T47D (cell line): ENCODE measurements at regions not wholly inside any gene's neighbourhood (a gene's known extent, or its start where the extent isn't known, plus 50 kb on each side); places are given as distances from the start of the nearest gene placed in this dataset.
"Not testable (repeated sequence)": the region's sequence is repeated elsewhere in the genome, so short reads cannot be mapped to it uniquely, and the experiment has no call there.

Source experiments
- DNase-seq, 2 experiments: peaks; one replicate each; pipeline versions ENCODE4 v3.0.0 to v3.0.0-alpha.2; 2011 to 2012; ENCODE audit warnings: low read depth in 1 of 2, low spot score in 1 of 2
- JUND ChIP-seq: IDR thresholded peaks from 2 replicates; pipeline ENCODE4 v1.6.1; 2012; ENCODE audit warnings: low read depth
- in situ Hi-C: cut with HindIII; loops from 2 replicates; pipeline ENCODE4 v1.10.0; 2016; ENCODE audit warnings: low sequenced_read_pairs, low pct_unique_long_range_greater_than_20kb

- no peak for TF ChIP-seq JUND
- no peak for DNase-seq
- in situ Hi-C loops, result no loop called here
Measured at GRCh38 chr13:65551208-65551607, 1678.9 kb downstream of the PCDH9 start.

GRCh38 chr13:65540175-65540574, 1690.0 kb downstream of the PCDH9 start:
- TF ChIP-seq JUND, result no peak
- in situ Hi-C loops, result no loop called here
- DNase-seq, result peak in 1 of 2 experiments; percentile 28

GRCh38 chr13:65535370-65535769, 1694.8 kb downstream of the PCDH9 start:
- in situ Hi-C loops, result no loop called here
- TF ChIP-seq JUND, result no peak
- no peak for DNase-seq

- TF ChIP-seq JUND, result no peak
- no peak for DNase-seq
- in situ Hi-C loops, result no loop called here
Measured at GRCh38 chr13:65532231-65532630, 1697.9 kb downstream of the PCDH9 start.

- TF ChIP-seq JUND, result no peak
- in situ Hi-C loops, result no loop called here
- DNase-seq, result no peak
Measured at GRCh38 chr13:65530688-65531087, 1699.4 kb downstream of the PCDH9 start.

GRCh38 chr13:65529541-65529940, 1700.6 kb downstream of the PCDH9 start:
- TF ChIP-seq JUND, result no peak
- in situ Hi-C loops, result no loop called here
- no peak for DNase-seq

GRCh38 chr13:65508745-65509144, 1721.4 kb downstream of the PCDH9 start:
- in situ Hi-C loops, result no loop called here
- DNase-seq, result no peak
- TF ChIP-seq JUND, result no peak

GRCh38 chr13:65508338-65508737, 1721.8 kb downstream of the PCDH9 start:
- no peak for TF ChIP-seq JUND
- in situ Hi-C loops, result no loop called here
- DNase-seq, result no peak

GRCh38 chr13:65505941-65506340, 1724.2 kb downstream of the PCDH9 start:
- TF ChIP-seq JUND, result no peak
- in situ Hi-C loops, result no loop called here
- no peak for DNase-seq

- DNase-seq, result no peak
- in situ Hi-C loops, result no loop called here
- no peak for TF ChIP-seq JUND
Measured at GRCh38 chr13:65504213-65504612, 1725.9 kb downstream of the PCDH9 start.

GRCh38 chr13:65500481-65500880, 1729.7 kb downstream of the PCDH9 start:
- no peak for DNase-seq
- in situ Hi-C loops, result no loop called here
- TF ChIP-seq JUND, result no peak

GRCh38 chr13:65499256-65499655, 1730.9 kb downstream of the PCDH9 start:
- in situ Hi-C loops, result no loop called here
- TF ChIP-seq JUND, result no peak
- DNase-seq, result no peak

- DNase-seq, result peak in 1 of 2 experiments; percentile 38
- no peak for TF ChIP-seq JUND
- in situ Hi-C loops, result no loop called here
Measured at GRCh38 chr13:65497265-65497664, 1732.9 kb downstream of the PCDH9 start.

GRCh38 chr13:65490725-65491124, 1739.4 kb downstream of the PCDH9 start:
- DNase-seq, in situ Hi-C loops: not testable (repeated sequence)
